ENCODE measurements at regions not wholly inside any gene's neighbourhood (a gene's known extent, or its start where the extent isn't known, plus 50 kb on each side); places are given as distances from the start of the nearest gene placed in this dataset.

DNA sequence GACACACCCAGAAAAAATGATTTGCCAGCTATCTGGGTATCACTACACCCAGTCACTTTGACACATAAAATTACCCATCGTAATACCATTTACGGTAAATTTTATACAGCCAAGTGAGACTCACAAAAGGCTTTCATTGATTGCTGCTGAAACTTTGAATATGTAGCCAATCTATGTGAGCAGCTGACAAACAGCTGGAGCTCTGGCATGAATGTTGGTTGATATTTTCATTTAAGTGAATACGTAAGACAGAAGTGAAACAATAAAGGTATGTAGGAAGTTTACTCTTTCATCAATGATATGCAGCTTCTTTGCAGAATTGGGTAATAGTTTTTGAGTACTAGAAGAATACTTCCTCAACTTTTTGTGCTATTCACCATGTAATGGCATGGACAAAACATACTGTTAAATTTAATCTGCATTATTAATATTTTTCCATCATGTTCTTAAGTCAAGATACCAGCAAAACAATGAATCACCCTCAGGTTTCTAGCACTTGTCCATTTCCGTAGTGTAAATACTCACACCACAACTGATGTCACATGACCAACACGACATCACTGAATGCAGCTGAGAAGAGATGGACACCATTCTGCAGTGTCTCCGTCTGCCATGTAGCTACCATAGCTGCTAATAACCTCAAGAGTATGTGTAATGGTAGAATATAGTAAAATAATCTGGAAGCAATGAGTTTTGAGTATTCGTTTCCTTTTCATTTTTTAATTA lies 205.9 kb upstream of the HES1 start:
- no peak for DNase-seq (ENCODE audit: low read depth)

DNA sequence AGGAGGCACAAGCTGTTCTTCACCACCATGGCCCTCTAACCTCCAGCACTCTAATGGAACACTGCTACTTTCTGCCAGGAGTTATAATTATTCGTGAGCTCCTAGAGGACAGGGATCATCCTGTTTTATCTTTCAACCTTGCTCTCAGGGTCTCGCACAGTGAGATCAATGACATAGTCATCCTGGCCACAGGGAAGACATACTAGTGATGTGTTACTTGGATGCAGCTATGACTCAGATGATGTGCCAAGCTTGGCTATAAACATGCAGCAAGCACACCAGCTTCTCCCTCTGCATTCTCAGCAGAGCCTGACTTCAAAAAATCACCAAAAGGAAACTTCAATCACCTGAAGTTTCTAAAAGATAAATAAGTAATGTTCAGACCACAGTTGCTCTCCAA lies 203.8 kb upstream of the HES1 start:
- no peak for DNase-seq (ENCODE audit: low read depth)

DNA sequence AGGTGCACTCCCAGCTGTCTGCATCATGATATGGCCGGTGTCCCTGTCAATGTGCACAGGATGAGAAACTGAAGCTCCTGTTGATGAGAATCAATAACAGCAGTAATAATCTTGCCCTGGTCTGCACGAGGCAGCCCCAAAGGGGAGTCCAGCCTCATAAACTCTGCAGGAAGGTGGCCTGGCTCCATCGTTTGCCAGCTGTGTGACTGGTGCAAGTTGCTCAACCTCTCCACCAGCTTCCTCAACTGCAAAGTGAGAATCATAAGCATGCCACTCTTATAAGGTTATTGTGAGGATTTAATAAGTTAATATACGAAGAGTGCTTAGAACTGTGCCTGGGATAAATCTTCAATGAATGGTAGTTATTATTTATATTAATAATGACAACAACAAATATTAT lies 203.4 kb upstream of the HES1 start:
- DNase-seq (ENCODE audit: low read depth) = no peak

DNA sequence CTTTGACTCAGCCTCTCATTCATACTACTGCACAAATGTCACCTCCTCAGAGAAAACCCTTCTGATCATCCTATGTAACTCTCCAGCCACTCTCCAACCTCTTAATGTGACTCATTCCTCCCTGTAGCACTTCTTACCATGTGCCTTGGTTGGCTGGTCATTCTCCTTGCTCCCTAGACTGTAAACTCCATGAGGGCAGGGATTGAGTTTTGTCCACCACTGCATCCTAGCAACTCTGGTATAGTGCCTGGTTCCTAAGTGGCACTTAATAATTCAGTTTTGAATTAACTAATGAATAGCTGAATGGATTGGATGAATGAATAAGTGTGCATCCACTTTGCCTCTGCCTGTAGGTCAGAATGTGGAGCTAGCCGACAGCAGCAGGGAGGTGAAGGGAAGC lies 202.5 kb upstream of the HES1 start:
- DNase-seq (ENCODE audit: low read depth) = no peak

DNA sequence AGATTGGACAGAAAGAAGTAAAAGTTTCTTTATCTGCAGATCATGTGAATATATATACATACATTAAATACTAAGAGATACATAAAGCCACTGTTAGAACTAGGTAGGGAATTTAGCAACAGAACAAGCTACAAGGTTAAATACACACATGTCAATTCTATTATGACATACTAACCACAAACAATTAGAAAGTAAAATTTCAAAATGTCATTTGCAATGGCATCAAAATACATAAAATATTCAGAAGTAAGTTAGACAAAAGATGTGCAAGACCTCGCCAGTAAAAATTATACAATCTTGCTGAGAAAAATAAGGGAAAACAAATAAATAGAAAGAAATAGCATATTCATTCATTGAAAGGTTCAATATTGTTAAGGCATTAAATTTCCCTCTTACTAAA lies 200.0 kb upstream of the HES1 start:
- DNase-seq (ENCODE audit: low read depth) = no peak

DNA sequence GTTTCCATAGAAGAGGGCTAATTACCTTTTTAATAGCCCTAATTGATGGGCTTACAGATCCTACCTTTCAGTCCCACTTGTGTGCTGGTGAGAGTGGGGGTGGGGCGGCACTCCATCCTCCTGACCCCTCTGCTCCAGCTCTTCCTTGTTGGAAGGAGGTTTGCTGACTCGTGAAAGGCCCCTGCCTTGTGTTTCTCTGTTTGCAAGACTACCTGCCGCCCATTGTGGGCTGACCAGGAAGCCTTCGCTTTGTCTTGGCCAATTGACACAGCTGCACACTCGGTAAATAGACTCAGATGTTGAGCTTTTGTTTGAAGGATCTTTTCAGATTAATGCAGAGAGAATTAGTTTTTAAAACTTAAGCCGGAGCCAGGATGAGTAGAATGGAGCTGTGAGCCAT lies 197.3 kb upstream of the HES1 start:
- no peak for DNase-seq (ENCODE audit: low read depth)

DNA sequence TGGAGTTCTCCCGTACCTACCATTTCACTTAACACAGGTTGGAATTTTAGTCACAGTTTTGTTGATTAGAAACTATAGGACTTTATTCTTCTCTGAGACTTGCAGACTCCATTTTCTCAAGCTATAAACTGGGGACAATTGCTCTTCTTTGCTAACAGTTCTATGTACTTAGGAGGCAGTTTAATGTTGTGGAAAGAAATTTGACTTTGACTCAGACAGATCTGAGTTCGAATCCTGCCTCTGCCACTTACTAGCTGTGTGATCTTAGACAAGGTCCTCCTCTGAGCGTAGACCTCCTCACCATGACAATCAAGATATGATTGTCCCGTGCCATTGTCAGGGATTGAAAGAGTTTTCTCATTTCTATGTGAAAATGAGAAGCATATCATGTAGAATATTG lies 196.4 kb upstream of the HES1 start:
- DNase-seq (ENCODE audit: low read depth) = no peak

DNA sequence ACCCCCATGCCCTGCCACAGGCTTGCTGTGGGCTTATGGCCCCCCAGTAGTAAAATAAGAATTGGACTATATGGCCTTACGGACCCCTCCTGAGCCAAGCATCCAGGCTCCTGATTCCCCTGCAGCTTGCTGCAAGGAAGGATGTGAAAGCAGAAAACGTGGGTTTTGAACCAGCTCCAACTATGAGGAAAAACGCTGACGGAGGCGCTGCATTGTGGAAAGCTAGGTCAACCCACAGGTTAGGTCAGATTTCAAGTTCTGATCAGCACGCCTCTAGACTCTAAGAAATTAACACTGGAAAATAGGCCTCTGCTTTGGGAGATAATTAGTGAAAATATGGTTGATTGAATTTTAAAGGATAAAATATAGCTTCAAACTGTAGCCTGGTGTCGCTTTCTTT lies 195.4 kb upstream of the HES1 start:
- DNase-seq (ENCODE audit: low read depth) = no peak

DNA sequence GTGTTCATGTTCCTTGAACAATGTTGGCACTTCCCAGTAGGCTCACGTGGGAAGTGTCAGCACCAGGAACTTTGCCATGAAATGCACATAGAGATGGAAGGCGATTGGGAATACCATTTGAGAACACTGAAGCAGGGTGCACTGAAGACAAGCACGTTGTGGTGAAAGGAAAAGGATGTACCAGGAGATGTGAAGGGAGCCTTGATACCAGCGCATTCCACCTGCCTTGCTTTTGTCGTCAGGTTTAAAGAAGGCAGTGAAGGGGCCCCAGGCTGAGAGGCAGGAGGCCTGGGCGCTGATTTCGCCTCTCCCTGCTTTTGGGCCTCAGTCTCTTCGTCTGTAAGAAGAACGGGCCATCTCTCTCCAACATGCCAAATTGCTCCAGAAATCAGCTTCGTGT lies 194.5 kb upstream of the HES1 start:
- DNase-seq (ENCODE audit: low read depth) = no peak

DNA sequence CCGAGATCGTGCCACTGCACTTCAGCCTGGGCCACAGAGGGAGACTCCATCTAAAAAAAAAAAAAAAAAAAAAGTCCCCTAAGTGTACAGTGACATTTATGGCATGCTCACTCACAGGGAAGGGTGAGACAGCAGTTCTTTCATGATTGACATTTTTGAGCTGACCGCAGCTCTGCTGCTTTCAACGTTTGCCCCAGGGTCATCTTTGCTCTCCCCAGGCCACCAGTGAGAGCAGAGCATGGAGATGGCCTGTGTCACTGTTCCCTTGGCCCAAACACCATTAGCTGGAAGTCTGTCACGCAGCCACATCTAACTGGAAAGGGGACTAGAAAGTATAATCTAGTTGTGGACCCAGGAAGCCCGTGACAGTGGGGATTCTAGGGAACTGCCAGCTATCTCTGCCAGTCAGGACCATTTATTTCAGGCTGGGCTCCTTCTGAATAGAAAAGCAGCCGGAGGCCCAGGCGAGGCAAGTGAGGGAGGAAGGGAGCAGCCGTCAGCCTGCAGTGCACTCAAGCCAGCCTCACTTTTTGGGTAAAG lies 193.4 kb upstream of the HES1 start:
- DNase-seq (ENCODE audit: low read depth) = no peak

DNA sequence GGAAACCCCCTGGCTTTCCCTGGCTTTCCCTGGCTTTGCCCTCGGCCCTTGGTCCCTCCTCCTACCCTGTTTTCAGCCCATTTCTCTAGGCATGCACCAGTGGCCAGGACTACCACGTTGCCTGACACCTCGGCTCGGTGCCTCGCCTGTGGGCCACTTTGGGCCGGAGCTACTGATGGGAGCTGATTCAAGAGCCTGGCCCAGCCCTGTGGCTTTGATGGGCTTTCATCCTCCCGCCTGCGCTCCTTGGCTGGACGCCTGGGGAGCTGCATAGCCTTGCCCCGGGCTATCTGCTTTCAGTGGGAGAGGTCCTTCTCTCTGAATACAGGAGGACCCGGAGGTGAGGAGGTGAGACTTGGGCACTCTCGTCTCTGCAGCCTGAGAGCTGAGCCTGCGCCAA lies 192.7 kb upstream of the HES1 start:
- no peak for DNase-seq (ENCODE audit: low read depth)

DNA sequence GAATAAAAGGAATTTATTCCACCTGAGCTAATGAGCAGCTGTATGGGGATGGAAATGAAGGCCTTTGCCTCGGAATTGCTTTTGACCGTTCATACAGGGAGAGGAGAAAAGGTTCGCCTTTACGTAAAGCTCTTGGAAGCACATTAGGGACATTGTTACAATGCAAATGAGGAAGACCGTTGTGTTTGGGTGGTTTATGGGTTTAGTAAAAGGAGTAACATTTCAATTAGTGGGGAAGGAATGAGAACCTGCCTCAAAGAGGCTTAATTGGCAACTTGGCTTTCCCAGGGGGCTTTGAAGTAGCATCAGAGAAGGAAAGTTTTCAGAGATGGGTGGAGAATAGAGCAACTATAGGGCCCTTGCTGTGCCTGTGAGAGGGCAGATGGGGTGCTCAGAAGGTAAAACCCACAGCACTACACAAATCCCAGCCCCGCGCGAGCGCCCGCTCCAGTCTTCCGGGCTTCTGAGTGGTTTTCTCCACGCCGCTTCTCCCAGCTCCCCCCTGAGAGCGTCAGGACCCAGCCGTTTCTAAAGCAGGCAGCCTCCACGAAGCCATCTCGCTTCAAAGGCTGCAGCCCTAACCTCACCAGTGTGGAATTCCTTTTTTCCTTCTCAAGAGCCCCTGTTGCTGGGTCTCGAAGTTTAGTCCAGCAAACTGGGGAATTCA lies 192.0 kb upstream of the HES1 start:
- no peak for DNase-seq (ENCODE audit: low read depth)

DNA sequence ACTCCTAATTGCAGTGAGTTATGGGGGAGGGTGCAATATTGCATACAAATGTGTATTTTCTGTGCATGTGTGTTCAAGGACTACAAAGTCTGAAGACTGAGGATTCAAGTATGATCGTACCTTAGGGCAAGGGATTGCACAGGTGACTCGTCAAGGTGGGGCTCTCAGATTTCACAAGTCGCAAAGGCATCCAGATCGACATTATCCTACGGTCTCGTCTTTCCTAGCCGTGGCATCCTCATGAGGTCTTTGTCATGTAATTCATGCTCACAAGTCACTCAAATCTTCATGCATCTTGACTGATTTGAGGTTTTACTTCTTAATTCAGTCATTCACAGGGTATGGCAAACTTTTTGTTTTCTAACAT lies 191.4 kb upstream of the HES1 start:
- no peak for DNase-seq (ENCODE audit: low read depth)

DNA sequence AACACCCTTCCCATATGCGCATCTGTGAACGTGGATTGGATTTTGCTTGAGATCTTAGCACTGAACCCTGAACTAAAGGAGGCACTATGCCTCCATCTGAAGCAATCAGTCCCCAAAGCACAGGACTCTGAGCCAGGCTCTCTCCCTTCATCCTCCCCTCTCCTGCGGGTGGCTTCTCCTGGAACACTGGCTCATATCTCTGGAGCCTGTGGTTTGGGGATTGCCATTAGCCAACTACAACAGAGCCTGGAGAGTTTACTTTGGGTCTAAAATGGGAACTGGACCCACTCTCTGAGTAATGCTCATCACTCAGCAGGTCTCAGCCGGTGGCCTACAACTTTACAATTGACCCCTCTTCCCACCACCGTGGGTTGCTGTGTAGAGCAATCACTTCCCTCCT lies 190.8 kb upstream of the HES1 start:
- no peak for DNase-seq (ENCODE audit: low read depth)

DNA sequence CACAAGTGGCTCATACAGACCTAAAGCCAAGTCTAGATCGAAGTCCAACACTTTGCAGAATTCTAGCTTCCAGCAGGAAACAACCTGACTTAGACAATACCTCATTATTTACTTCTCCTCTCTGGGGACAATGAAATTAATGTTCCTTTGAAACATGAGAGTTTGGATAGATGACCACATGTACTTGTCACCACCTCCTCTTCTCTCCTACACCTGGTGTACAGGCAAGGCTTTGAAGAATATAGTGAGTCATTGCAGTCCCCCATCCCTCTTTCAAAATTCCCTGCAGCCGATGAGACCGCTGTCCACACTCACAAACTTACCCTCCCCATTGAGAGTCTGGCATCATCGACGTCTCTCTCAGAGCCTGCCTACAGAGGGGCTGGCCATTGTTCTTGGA lies 189.0 kb upstream of the HES1 start:
- no peak for DNase-seq (ENCODE audit: low read depth)

DNA sequence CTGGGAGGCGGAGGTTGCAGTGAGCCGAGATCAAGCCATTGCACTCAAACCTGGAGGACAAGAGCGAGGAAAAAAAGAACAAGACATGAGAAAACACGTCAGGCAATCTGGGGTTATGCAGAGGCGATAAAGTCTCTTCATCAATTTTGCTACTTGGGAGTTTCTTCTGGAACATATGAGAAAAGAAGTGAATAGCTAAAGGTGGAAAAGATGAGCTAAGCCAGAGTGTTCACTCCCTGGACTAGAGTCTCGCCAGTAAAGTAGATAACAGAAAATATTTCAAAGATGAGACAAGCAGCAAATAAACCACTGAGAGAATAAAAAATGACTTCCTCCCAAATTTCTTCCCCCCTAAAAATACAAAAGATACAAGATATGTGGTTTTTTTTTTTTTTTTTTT lies 188.4 kb upstream of the HES1 start:
- DNase-seq (ENCODE audit: low read depth) = no peak

DNA sequence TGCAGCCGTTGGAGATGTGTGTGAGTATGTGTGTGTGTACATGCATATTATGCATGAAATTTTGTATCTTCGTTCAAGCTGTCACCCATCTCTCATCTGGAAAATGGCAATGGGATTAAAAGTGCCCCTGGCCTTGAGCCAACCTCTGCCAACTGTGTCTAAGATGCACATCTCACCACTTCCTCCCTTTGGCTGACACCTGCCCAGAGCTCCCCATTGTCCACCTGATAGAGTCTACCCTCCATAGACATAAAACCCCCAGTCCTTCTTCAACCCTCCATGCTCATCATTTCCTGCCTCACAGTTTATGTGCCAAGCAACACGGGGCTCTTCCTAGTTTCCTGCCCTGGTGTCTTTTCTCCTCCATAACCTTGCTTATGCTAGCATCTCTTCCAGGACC lies 187.5 kb upstream of the HES1 start:
- no peak for DNase-seq (ENCODE audit: low read depth)

DNA sequence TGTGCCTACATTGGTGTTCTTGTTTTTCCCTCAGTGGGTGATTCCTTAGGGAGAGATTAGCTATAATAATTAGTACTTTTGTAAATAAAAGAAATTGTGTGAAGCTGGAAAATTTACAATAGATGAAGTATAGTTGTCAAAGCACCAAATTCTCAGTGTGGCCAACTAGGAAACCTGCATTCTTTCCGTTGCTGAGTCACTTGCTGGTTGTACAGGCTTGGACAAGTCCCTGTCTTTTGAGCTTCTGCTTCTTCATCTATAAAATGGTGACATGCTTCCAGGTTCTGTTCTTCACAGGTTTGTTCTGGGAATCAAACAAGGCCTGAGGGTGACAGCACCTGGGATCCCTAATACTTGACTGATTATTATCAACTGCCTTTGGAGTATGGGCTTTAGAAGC lies 184.1 kb upstream of the HES1 start:
- no peak for DNase-seq (ENCODE audit: low read depth)

DNA sequence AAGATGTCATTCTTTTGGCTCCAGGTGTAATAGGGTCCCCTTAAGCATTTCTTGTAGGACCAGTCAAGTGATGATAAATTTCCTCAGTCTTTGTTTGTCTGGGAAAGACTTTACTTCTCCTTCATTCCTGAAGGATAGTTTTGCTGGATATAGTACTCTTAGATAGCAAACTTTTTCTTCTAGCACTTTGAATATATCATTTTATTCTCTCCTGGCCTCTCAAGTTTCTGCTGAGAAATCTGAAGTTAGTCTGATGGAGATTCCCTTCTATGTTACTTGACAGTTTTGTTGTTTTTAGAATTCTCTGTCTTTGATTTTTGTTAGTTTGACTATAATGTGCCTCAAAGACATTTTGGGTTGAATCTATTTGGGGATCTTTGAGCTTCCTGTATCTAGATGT lies 181.2 kb upstream of the HES1 start:
- no peak for DNase-seq (ENCODE audit: low read depth)

DNA sequence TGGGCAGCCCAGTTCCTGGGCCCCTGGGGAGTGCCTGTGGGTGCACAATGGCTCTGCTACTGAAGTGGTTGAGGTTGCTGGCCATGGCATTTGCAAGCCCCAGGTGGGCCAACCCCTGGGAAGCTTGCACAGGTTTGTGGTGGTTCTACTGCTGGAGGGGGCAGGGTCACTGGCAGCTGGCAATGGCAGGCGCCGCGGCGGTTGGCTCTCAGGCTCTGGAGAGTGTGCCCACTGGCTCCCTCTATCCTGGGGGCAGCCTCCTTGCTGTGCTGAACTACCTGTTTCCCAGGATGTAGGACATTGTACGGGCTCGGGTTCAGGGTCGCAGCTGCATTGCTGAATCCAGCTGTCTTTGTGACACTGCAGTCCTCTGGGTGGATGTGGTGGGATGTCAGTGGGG lies 180.2 kb upstream of the HES1 start:
- no peak for DNase-seq (ENCODE audit: low read depth)

DNA sequence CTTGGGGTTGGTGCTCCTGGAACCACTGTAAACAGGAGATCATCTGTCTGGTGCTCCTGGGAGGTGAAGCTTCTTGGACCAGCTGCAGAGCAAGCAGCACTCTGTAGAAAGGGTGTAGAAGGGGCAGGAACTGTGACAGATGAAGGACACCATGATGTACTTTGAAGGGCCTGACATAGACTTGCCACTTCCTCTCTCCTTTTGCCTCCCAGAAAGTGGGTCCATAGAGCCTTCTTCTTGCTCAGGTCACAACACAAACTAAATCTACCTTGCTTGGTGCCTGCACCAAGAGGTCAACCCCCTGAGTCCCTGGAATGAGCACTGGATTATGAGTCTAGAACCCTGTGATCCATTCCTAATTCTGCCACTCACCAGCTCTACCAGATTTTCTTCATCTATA lies 176.1 kb upstream of the HES1 start:
- no peak for DNase-seq (ENCODE audit: low read depth)

DNA sequence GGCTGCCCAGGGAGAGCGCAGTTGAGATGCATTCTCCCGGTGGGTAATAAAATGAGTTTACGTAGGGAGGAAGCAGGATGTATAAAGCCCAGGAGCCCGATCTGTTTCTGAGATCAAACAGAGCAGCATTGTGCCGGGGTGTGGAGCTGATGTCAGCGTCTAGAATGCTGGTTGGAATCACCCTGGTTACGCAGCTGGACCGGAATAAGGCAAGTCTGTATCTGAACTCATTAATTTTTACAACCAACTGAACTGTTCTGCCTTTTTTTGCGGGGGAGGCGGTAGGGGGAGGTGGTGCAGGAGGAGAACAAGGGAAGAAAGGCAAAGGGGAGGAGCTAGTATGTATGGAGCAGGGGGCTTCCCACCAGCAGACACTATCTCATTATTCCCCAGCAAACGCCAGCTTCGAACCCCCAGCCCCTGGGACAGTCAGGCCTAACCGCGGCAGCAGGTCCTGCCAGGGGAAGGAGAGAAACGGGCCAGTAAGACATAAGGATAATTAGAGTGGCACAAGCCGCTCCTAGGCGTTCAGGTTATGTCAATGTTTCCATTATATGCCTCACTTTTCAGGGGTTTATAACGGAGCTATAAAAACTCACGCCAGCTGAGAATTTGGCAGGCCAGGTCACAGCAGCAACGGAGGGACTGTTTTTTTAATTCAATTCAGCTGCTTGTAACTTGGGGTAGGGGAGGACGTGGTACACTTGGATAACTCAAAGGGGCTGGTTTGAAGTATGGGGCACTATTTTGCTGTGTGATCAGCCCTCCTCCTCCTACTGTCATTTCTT lies 175.3 kb upstream of the HES1 start:
- no peak for DNase-seq (ENCODE audit: low read depth)

DNA sequence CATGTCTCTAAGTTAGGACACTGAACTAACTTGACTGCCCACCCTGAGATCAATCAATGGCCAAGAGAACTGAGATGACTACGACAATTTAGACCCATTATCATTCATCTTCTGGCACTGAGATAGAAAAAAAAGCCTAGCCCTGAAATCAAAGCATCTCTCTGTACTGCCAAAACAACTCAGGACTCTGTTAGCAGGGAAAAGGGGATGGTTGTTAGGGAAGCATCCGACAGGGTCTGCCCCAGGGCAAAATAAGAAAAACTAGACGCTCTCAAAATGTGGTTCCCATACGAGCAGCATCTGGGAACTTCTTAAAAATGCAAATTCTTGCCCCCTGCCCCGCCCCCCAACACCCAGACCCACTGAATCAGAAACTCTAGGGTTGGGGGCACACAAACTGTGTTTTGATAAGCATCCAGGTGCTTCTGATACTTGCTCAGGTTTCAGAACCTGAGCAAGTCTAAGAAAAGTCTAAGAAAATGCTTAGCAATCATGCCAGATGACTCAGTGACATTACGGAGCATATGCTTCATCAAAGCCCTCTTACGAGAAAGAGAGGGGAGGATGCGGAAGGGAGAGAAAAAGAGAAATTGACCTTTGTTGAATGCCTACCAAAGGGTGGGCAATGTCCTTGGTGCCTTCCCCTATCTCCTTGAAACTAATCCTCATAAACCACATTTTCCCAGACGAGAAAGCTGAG lies 172.8 kb upstream of the HES1 start:
- no peak for DNase-seq (ENCODE audit: low read depth)
